Suprapubic skin (tissue), 4 donors: ENCODE measurements at regions not wholly inside any gene's neighbourhood (a gene's known extent, or its start where the extent isn't known, plus 50 kb on each side); places are given as distances from the start of the nearest gene placed in this dataset.
"Not testable (repeated sequence)": the region's sequence is repeated elsewhere in the genome, so short reads cannot be mapped to it uniquely, and the experiment has no call there.

Experiments
- DNase-seq, 2 donors: peaks; one replicate each; pipeline ENCODE4 v3.0.0-alpha.2; 2019; ENCODE audit warnings: low spot score in 2 of 2
- H3K27ac ChIP-seq: fragments of 200-600 bp; sonication (generic); one replicate; pipeline ENCODE4 v1.5.1; 2019
- H3K27me3 ChIP-seq: fragments of 200-600 bp; sonication (generic); one replicate; pipeline ENCODE4 v1.5.1; 2019
- H3K36me3 ChIP-seq: fragments of 200-600 bp; sonication (generic); one replicate; pipeline ENCODE4 v1.5.1; 2019
- H3K4me1 ChIP-seq: fragments of 200-600 bp; sonication (generic); one replicate; pipeline ENCODE4 v1.5.1; 2019
- H3K4me3 ChIP-seq: fragments of 200-600 bp; sonication (generic); one replicate; pipeline ENCODE4 v1.5.1; 2019; ENCODE audit warnings: mild to moderate bottlenecking
- H3K9me3 ChIP-seq: fragments of 200-600 bp; sonication (generic); one replicate; pipeline ENCODE4 v1.5.1; 2019
- EP300 ChIP-seq: sonication (generic); formaldehyde crosslinking; IDR thresholded peaks from one replicate; pipeline ENCODE4 v1.6.1; 2017; ENCODE audit warnings: antibody characterized with exemption
- POLR2A ChIP-seq, 2 donors: fragments of 450-650 bp; IDR thresholded peaks; one replicate each; pipeline ENCODE4 v1.6.1; 2017; ENCODE audit warnings: antibody characterized with exemption in 2 of 2, mild to moderate bottlenecking in 2 of 2, moderate library complexity in 2 of 2
- POLR2AphosphoS5 ChIP-seq, 3 donors: sonication (generic); formaldehyde crosslinking; IDR thresholded peaks; one replicate each; pipeline ENCODE4 v1.6.1; 2017; ENCODE audit warnings: antibody characterized with exemption in 3 of 3
- WGBS: methylation state at CpG from one replicate; pipeline ENCODE4 v1.1.5; 2018; 5-methylcytosine and 5-hydroxymethylcytosine counted together
- TF ChIP-seq, protein P1 (sequence below), 2 donors: fragments of 200-600 bp in 1 of 2; fragments of 450-650 bp in 1 of 2; sonication (generic) in 1 of 2; IDR thresholded peaks; one replicate each; pipeline ENCODE4 v1.5.1; 2016 to 2019; ENCODE audit warnings: antibody characterized with exemption in 2 of 2, mild to moderate bottlenecking in 1 of 2, moderate library complexity in 1 of 2

DNA sequence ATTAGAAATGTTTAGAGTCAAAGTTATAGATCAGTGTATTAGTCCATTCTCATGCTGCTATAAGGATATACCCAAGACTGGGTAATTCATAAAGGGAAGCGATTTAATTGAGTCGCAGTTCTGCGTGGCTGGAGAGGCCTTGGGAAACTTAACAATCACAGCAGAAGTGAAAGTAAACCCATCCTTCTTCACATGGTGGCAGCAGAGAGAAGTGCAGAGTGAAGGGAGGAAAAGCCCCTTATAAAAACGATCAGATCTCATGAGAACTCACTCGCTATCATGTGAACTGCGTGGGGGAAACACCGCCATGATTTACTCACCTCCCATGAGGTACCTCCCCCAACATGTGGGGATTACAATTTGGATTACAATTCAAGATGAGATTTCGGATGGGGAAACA lies 871.5 kb downstream of the DIPK2A start:
- no peak overlapping the region for H3K4me3 ChIP-seq
- TF ChIP-seq, protein P1, sequence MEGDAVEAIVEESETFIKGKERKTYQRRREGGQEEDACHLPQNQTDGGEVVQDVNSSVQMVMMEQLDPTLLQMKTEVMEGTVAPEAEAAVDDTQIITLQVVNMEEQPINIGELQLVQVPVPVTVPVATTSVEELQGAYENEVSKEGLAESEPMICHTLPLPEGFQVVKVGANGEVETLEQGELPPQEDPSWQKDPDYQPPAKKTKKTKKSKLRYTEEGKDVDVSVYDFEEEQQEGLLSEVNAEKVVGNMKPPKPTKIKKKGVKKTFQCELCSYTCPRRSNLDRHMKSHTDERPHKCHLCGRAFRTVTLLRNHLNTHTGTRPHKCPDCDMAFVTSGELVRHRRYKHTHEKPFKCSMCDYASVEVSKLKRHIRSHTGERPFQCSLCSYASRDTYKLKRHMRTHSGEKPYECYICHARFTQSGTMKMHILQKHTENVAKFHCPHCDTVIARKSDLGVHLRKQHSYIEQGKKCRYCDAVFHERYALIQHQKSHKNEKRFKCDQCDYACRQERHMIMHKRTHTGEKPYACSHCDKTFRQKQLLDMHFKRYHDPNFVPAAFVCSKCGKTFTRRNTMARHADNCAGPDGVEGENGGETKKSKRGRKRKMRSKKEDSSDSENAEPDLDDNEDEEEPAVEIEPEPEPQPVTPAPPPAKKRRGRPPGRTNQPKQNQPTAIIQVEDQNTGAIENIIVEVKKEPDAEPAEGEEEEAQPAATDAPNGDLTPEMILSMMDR (IDR thresholded peaks at IDR 0.05): no peak
- TF ChIP-seq POLR2A (IDR thresholded peaks at IDR 0.05) (no peak), EP300 (no peak), POLR2AphosphoS5 (IDR thresholded peaks at IDR 0.05) (no peak)
- H3K36me3 ChIP-seq: no peaks in the 10 kb centered on the region
- no peaks in the 10 kb centered on the region for H3K9me3 ChIP-seq
- DNase-seq: no peak
- H3K27ac ChIP-seq: no peak overlapping the region
- no peaks in the 10 kb centered on the region for H3K4me1 ChIP-seq
- H3K27me3 ChIP-seq: no peaks in the 10 kb centered on the region
- WGBS: 88% methylated on average over 8 of the region's 8 CpGs

DNA sequence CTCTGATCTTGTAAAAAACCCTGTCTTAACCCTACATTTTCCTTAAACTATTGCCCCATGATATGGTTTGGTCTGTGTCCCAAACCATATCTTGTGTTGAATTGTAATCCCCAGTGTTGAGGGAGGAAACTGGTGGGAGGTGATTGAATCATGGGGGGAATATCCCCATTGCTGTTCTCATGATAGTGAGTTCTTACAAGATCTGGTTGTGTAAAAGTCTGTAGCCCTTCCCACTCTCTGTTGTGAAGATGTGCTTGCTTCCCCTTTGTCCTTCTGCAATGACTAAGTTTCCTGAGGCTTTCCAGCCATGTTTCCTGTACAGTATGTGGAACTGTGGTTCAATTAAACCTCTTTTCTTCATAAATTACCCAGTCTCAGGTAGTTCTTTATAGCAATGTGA lies 881.4 kb downstream of the DIPK2A start:
- TF ChIP-seq POLR2A (IDR thresholded peaks at IDR 0.05) (no peak), EP300 (no peak), POLR2AphosphoS5 (IDR thresholded peaks at IDR 0.05) (no peak)
- TF ChIP-seq, protein P1 (IDR thresholded peaks at IDR 0.05): no peak
- H3K27ac ChIP-seq: no peak overlapping the region
- H3K9me3 ChIP-seq: no peaks in the 10 kb centered on the region
- H3K4me3 ChIP-seq: no peak overlapping the region
- DNase-seq: no peak
- H3K36me3 ChIP-seq: no peaks in the 10 kb centered on the region
- no peaks in the 10 kb centered on the region for H3K4me1 ChIP-seq
- H3K27me3 ChIP-seq: no peaks in the 10 kb centered on the region

DNA sequence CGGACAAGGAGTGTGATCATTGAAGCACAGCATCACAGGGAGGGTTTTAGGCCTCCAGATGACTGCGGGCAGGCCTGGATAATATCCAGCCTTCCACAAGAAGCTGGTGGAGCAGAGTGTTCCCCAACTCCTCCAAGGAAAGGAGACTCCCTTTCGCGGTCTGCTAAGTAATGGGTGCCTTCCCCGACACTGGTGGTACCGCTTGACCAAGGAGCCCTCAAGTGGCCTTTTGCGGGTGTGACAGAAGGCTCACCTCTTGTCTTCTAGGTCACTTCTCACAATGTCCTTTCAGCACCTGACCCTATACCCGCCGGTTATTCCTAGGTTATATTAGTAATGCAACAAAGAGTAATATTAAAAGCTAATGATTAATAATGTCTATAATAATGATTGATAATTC lies 882.4 kb downstream of the DIPK2A start:
- WGBS: 90% methylated on average over 9 of the region's 9 CpGs
- DNase-seq, H3K4me1 ChIP-seq, H3K4me3 ChIP-seq, H3K9me3 ChIP-seq, H3K36me3 ChIP-seq, H3K27ac ChIP-seq, H3K27me3 ChIP-seq: not testable (repeated sequence)

DNA sequence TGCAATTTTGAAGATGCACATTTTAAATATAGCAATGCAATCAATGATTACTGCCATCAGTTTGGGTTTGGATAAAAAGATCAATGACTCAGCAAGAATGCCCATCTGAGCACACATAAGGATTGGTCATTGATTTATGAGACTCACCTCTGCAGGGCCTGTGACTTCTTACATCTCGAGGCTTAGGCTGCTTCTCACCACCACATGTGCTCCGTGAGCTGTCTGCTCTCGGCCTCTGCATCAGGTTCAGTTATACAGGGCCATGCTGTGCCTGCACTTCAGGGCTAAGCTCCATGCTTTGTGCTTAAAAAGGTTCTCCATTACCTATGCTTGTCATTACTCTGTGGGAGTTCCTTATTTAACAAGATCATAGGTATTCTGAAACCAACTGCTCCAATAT lies 887.5 kb downstream of the DIPK2A start:
- Histone ChIP-seq H3K27ac (no peak overlapping the region), H3K36me3 (no peaks in the 10 kb centered on the region), H3K27me3 (no peaks in the 10 kb centered on the region), H3K4me3 (no peak overlapping the region), H3K4me1 (no peaks in the 10 kb centered on the region), H3K9me3 (no peaks in the 10 kb centered on the region)
- 82% methylated on average over 3 of the region's 3 CpGs for whole genome bisulfite sequencing
- TF ChIP-seq POLR2AphosphoS5 (IDR thresholded peaks at IDR 0.05) (no peak), EP300 (no peak), POLR2A (IDR thresholded peaks at IDR 0.05) (no peak)
- TF ChIP-seq, protein P1 (IDR thresholded peaks at IDR 0.05): no peak
- DNase-seq: no peak

DNA sequence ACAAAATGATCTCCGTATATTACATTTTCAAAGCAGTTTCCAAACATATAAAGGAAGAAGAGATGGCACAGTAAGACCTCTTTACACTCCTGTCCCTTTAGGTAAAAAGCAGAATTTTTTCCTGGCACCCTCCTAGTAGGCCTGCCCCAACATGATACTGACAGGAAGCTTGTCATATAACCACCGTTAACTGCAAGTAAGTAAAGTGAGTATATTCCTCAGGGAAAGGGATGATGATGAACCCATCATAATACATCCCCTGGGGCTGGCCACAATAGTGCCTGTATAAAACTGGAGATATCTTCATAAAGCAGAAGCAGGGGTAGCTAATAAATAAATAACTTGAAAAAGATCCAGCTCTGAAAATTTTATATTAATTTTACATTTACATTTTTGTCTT lies 893.0 kb downstream of the DIPK2A start:
- no peak overlapping the region for H3K4me3 ChIP-seq
- H3K4me1 ChIP-seq: peaks cover 2% of the 10 kb centered on the region
- H3K27me3 ChIP-seq: no peaks in the 10 kb centered on the region
- no peak overlapping the region for H3K27ac ChIP-seq
- WGBS: 46% methylated on average over 2 of the region's 2 CpGs
- TF ChIP-seq POLR2AphosphoS5 (IDR thresholded peaks at IDR 0.05): no peak
- TF ChIP-seq POLR2A (IDR thresholded peaks at IDR 0.05): no peak
- TF ChIP-seq, protein P1 (IDR thresholded peaks at IDR 0.05): no peak
- TF ChIP-seq EP300: no peak
- H3K36me3 ChIP-seq: no peaks in the 10 kb centered on the region
- H3K9me3 ChIP-seq: no peaks in the 10 kb centered on the region
- no peak for DNase-seq

DNA sequence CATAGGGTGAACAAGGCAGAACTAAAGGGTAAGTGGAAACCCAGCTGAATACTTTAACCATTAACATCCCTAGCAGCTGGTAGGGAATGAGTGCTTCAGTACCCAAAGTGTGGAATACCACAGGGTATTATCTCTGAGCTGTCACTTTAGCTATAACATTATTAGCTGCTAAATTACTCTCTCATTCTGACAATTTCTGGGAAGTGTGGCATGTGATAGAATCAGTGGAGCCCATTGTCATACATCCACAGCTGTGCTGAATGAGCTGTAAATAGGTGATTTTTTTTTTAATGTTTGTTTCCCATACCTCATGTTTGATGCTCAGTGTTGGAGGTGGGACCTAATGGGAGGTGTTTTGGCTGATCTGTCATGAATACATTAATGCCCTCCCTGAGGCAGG lies 894.3 kb downstream of the DIPK2A start:
- H3K27ac ChIP-seq: no peak overlapping the region
- no peaks in the 10 kb centered on the region for H3K36me3 ChIP-seq
- no peak for DNase-seq
- no peaks in the 10 kb centered on the region for H3K27me3 ChIP-seq
- H3K4me1 ChIP-seq: peaks cover 2% of the 10 kb centered on the region
- H3K9me3 ChIP-seq: no peaks in the 10 kb centered on the region
- no peak overlapping the region for H3K4me3 ChIP-seq
- TF ChIP-seq EP300: no peak
- no peak for TF ChIP-seq POLR2A (IDR thresholded peaks at IDR 0.05)
- TF ChIP-seq POLR2AphosphoS5 (IDR thresholded peaks at IDR 0.05): no peak
- TF ChIP-seq, protein P1 (IDR thresholded peaks at IDR 0.05): no peak
